Activated CD8-positive, alpha-beta memory T cell treated with anti-CD3 and anti-CD28 coated beads for 48 hours (primary cell): ENCODE measurements at regions not wholly inside any gene's neighbourhood (a gene's known extent, or its start where the extent isn't known, plus 50 kb on each side); places are given as distances from the start of the nearest gene placed in this dataset.
"Not testable (repeated sequence)": the region's sequence is repeated elsewhere in the genome, so short reads cannot be mapped to it uniquely, and the experiment has no call there.

Experiments used
- DNase-seq, 3 experiments: peaks; one replicate each; pipeline ENCODE4 v3.0.0-alpha.2; 2020; ENCODE audit warnings: low read depth in 2 of 3, low spot score in 2 of 3

DNA sequence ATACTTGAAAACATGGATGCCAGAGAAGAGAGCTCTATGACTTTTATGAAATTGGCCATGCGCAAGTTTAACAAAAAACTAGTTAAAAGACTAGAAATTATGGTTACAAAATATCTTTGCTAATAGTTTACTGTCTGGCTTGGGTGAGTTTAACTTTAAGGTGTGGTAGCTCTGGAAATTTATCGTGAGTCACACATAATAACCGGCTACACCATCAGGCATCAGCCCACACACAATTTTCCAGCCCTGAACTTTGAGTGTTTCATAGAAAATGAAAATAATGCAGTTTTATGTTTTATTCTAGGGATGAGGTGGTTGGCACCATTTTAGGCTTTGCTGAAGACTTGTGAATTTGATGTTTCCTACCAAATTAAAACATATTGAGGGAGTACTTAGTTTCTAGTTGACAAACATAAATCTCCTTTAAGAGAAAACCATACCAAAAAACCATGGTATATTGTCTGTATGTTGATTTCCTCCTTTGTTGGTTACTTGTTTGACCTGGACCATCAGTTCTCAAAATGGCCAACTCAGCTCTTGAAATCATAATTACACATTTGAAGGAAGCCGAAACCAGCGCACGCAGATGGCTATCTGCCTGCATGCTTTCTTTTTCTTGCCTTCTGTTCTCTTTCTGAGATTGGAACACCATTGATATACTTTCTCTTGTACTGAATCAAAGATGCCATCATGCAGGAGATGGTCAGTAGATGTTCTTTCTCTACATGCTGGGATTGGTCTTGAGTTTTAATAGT is 125.1 kb downstream of the AKAP11 start:
- no peak for DNase-seq

DNA sequence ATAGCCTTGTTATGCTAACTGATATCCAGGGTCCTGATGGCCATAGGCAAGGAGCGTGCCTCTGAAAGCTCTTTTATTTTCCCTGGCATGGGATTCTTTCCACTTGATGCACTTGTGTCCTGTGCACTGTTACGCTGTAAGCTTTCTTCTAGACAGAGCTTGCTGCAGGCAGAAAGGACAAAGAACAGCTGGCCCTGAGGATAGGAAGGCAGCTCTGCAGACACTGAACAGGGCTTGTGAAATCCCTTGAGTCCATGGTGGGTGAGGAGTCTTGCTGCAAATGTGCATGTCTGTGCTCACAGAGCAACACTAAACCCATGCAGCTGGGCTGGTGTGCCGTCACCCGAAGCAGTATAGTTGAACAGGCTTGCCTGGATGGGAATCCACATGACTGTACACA is 126.6 kb downstream of the AKAP11 start:
- no peak for DNase-seq

GRCh38 chr13:42400188-42400833 is 128.4 kb downstream of the AKAP11 start:
- no peak for DNase-seq

DNA sequence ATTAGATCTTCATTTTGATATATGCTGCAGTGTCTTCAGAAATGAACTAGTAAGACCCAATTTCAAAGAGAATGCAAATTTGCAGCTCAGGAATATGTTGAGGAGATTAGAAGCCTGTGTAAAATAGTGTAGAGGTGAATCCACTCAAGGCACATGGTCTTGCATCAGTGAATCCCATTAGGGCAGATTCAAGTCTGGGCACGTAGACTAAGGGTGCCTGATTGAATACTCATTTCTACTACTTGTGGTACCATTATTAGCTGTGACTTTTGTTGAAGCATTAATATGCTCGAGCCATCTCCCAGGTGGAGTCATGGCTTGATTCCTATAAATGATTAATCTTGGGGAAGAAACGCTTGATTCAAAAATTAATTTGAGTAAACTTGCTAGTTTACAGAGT is 129.4 kb downstream of the AKAP11 start:
- DNase-seq: no peak

GRCh38 chr13:42405665-42406390 is 133.9 kb downstream of the AKAP11 start:
- DNase-seq: peak in 2 of 3 experiments; percentile 24 to 59

DNA sequence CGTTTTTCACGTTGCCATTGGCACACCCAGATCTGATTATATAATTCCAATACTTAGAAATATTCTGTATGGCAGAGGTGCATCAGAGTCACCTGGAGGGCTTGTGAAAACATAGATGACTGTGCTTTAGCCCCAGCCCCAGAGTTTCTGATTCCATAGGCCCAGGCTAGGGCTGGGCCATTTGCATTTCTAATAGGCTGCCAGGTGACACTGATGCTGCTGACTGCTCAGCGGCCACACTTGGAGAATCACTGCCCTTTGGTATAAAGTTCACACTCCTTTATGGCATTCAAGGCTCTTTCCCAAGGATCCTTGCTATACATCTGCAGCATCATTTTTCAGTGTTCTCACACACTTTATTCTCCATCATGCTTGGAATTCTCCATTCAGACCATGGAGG is 137.1 kb downstream of the AKAP11 start:
- DNase-seq: no peak

DNA sequence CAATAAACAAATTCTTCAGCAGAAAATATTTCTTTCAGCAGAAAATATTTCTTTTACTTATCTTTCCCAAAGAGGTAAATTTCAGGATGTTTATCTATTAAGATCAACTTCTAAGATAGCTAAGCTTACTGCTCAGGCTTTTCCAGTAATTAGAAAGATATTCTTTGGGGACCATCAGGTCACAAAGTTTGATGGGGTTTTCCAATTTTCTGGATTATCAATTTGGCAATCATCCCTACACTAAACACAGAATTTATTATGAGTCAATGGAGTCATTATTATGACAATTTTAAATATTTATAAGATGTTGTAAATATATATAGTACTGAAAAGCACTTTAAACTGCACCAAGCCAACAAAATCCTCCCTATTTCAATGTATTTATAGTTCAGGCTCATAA is 137.6 kb downstream of the AKAP11 start:
- no peak for DNase-seq

- no peak for DNase-seq
Measured at GRCh38 chr13:42412812-42413483, 141.0 kb downstream of the AKAP11 start.

DNA sequence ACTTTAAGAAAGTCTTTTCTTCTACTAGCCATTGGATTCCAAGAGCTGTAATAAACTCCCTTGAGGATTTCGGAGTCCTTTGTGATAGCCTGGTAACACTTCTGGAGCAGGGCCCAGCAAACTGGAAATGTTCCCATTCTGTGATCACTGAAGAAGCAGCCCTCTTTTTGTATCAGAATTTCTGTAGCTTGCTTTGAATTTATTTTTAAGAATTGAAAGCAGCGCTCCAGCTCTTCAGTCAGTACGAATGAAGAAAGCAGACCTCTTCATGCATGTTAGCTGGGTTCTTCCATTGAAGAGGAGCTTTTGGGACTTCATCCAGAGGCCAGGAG is 141.5 kb downstream of the AKAP11 start:
- DNase-seq: no peak

GRCh38 chr13:42417626-42418025 is 145.7 kb downstream of the AKAP11 start:
- DNase-seq: no peak

DNA sequence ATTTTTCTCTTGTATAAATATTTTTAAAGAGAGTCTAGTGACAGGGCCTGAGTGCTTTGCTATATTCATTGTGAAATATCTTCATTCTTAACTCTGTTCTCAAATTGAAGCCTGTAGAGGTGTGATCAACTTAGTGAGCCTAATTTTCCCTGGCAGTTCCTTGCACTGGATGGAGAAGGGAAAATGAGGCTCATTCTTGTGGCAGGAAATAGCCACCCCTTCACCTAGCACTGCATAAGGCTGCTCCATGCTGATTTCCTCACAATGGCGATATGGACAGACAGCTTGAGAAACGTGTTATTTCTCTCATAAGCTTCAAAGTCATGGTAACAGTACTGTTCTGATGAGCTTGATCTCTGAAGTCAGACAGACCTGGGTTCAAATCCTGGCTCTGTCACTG is 146.2 kb downstream of the AKAP11 start:
- no peak for DNase-seq

- DNase-seq: peak in 1 of 3 experiments; percentile 25
Measured at GRCh38 chr13:42420304-42420703, 148.4 kb downstream of the AKAP11 start.

DNA sequence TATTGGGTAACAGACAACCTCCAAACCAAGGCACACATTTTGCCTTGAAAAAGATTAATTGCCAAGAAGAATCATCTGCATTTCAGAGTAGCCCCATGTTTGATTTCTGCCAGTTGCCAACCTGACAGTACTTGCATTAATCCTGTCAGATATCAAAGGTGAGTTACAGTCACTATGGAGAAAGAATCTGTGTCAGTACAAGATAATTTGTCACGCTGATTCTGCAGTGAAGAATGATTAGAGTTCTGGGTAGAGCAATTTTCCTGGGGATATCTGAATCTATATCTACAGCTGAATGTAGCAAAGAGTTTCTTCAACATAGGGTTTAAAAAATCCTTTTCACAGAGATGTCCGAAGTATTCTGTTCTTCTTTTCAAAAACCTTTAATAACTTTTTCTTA is 150.7 kb downstream of the AKAP11 start:
- no peak for DNase-seq

- DNase-seq: no peak
Measured at GRCh38 chr13:42424182-42424581, 149.8 kb upstream of the TNFSF11 start.

GRCh38 chr13:42445354-42445753 is 128.6 kb upstream of the TNFSF11 start:
- DNase-seq: no peak

DNA sequence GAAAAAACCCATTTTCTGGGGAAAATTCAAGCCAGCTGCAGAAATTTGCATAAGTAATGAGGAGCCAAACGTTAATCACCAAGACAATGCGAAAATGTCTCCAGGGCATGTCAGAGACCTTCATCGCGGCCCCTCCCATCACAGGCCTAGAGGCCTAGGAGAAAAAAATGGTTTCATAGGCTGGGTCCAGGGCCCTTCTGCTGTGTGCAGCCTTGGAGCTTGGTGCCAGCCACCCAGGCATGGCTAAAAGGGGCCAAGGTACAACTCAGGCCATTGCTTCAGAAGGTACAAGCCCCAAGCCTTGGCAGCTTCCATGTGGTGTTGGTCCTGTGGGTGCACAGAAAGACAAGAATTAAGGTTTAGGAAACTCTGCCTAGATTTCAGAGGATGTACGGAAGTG is 127.4 kb upstream of the TNFSF11 start:
- not testable (repeated sequence) for DNase-seq

DNA sequence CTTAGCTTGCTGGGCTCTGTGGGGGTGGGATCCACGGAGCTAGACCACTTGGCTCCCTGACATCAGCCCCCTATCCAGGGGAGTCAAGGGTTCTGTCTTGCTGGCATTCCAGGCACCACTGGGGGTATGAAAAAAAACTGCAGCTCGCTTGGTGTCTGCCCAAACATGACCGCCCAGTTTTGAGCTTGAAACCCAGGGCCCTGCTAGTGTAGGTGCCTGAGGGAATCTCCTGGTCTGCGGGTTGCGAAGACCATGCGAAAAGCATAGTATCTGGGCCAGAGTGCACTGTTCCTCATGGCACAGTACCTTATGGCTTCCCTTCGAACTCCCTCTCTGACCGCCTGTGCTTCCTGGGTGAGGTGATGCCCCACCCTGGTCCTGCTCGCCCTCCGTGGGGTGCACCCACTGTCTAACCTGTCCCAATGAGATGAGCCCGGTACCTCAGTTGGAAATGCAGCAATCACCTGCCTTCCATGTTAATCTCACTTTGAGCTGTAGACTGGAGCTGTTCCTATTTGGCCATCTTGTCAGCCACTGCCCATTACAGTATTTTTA is 120.8 kb upstream of the TNFSF11 start:
- DNase-seq: no peak

DNA sequence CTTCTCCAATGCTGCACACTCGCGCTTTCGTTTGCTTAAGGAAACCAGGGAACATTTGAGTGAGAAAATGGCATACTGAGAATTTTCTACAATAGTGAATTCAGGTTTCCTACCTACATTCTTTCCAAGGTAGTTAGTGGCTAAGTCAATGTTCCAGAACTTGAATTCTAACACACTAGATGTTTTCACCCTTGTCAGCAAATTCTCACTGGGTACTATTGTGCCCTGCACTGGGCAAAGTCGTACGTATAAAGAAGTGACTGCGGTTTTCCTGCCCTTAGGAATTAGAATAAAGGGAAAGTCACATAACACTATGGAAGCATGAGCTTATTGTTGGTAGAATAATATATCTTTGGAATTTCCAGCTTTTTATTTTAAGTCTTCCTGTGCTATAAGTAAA is 119.2 kb upstream of the TNFSF11 start:
- DNase-seq: no peak

DNA sequence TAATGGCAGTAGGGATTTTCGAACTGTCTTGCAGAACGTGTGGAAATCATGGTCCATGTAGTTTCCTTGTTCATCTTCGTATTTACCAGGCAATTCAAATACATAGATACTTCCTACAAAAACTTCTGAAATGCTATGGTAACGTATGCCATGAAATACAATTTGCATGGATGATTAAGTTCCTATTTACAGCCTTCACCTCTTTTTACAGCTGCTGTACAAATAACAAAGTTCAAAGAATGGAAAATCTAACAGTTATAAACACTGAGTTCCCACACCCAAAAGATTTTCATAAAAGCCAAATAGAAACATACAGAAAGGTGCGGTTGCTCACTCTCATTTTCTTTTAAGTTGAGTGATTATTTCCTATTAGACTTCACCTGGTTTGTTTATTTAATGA is 115.8 kb upstream of the TNFSF11 start:
- no peak for DNase-seq

DNA sequence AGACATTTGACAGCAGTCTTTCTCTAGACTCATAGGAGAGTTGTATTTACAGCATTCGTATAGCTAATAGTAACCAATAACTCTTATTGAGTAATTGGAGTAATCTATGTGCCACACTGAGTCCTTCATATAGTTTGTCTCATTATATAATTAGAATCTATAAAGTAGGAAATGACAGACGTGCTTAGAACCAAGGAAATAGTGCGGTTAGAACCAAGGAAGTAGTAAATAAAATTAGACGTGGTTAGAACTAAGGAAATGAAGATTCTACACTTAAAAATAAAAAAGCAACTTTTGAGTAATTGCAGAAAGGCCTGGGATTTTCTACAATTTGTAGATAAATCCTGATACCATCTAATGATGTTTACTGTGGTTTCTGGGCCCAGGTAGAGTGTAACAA is 107.8 kb upstream of the TNFSF11 start:
- DNase-seq: no peak

DNA sequence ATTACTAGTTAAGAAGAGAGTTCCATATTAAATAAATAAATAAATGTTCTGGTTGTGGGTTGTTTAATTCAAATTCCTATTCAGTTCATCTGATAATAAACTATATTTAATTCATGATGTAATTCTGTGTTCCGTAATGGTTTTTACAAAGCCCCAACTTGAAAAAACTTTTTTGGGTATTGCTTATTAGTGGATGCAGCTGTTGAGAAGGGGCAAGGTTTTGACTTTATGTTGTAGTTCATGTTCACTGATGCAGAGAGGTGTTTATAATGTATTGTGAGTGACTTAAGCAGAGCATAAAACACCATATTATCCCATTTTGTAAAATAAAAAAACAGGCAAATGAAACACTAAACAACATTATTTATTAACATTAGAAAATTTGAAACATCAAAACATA is 107.3 kb upstream of the TNFSF11 start:
- no peak for DNase-seq

GRCh38 chr13:42474954-42475353 is 99.0 kb upstream of the TNFSF11 start:
- no peak for DNase-seq
